ENCODE measurements at regions not wholly inside any gene's neighbourhood (a gene's known extent, or its start where the extent isn't known, plus 50 kb on each side); places are given as distances from the start of the nearest gene placed in this dataset.
A peak's percentile ranks its signal among the peaks of the same experiment; 100 is the strongest.

DNA sequence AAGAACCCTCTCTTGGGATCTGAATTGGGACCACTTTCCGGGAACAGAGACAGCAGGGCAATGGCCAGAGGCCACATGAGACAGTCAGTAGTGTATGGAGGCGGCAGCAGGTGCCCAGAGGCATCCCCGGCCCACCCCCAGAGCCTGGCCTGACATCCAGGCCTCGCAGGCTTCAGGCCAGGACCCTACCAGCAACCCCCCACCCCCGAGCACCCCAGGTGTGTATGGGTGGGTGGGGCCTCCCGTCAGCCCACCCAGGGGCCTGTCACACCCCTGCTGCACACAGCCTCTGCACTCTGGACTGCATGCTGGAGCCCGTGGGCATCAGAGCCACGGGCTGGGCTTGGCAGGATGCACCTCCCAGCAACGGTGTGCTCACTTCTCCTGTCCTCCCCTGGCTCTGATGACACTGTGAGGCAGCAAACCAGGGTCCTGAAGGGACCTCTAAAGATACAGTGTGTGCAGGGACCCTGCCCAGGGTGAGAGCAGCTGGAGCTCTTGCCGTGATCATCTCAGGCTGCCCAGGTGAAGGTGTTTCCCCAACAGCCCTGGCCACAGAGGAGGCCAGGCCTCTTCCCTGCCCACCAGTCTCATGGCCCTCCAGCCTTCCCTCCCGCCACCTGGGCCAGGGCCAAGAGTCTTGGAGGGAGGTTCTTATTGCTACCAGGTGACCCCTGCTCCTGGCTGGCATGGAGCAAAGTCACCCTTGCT is 88.8 kb upstream of the SEPTIN5 start:
- no peak for DNase-seq

DNA sequence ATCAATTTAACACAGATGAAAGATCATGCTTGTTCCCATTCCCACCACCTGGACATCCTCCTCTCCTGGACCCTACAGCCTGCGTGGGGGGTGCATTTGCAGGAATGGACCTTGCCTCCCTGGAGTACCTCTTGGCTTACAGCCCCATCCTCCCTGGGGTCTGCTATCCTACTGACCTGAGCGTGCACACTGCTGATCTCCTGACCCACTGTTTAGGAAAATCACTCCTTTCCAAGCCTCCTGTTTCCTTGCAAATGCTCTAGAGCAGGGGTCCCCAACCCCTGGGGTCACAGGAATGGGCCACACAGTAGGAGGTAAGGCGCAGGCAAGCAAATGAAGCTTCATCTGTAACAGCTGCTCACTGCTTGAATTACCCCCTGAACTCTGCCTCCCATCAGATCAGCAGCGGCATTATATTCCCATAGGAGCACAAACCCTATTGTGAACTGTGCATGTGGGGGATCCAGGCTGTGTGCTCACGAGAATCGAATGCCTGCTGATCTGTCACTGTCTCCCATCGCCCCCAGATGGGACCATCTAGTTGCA is 88.2 kb upstream of the SEPTIN5 start:
- no peak for DNase-seq

DNA sequence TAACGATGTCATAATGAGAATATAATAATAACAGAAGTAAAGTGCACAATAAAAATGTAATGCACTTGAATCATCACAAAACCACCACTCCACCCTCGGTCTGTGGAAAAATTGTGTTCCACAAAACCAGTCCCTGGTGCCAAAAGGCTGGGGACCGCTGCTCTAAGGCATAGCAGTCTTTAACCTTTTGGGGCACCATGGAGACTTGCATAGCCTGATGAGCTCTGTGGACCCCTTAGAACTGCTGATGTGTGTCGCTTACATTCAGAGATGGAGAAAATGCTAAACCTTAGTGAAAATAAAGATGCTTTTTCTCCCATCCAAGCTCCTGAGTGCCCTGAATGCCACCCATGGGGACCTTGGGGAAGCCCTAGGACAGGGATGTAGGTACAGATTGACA is 87.6 kb upstream of the SEPTIN5 start:
- no peak for DNase-seq

GRCh38 chr22:19628038-19628776 is 86.1 kb upstream of the SEPTIN5 start:
- no peak for DNase-seq

DNA sequence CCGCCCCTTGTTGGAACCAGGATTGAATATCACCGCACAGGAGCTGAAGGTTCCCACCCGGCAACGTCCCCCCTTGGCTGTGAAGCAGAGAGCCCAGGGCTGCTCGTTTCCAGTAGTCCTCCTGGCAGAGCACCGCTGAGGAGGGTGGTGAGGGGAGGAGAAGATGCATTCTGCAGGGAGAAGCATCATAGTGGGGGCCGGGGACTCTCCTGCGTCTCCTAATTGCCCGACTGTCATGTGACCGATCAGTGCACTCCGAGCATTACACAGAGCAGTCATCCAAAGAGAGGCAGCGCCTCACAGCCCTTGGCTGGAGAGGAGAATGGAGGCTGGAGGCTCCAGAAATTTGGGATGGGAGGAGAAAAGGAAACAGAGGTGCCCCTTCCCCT is 85.0 kb upstream of the SEPTIN5 start:
- DNase-seq = no peak

- DNase-seq = peak; percentile 85
Measured at GRCh38 chr22:19629720-19630419, 84.4 kb upstream of the SEPTIN5 start.

GRCh38 chr22:19630614-19631013 is 83.7 kb upstream of the SEPTIN5 start:
- DNase-seq = no peak

DNA sequence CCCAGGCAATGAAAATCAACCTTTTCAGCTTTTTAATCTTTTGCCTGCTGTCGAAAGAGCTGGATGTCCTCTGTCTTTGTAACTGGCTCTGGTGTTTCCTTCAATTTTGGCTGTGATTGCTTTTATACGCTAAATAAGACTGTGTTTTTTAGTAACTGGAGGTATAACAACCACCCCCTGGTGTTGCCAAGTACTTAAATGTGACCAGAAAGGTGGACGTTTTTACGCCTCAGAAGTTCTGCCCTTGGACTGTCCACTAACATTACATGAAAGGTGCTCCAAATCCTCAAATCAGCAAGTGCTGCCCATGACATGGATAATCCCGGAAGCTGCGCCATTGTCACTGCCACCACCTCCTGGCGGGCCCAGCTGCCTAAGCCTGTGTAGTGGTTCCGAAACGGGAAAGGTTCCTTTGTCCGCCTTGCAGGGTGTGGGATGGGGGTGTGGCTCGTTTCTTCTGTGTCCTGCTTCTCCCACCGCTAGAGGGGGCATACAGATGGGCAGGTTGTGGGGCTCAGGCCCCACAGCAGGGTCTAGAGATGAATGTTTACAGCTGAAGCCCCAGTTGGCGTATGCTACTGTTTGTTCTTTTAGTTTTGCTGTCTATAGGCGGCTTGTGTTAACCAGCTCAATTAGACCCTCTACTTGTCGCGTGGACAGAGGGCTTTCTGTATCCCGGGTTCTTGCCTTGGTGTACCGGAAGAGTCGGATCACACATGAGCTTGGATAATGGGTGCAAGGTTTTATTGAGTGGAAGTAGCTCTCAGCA is 82.2 kb upstream of the SEPTIN5 start:
- no peak for DNase-seq

- DNase-seq = no peak
Measured at GRCh38 chr22:19632668-19633148, 81.6 kb upstream of the SEPTIN5 start.

- no peak for DNase-seq
Measured at GRCh38 chr22:19634226-19634975, 79.9 kb upstream of the SEPTIN5 start.

DNA sequence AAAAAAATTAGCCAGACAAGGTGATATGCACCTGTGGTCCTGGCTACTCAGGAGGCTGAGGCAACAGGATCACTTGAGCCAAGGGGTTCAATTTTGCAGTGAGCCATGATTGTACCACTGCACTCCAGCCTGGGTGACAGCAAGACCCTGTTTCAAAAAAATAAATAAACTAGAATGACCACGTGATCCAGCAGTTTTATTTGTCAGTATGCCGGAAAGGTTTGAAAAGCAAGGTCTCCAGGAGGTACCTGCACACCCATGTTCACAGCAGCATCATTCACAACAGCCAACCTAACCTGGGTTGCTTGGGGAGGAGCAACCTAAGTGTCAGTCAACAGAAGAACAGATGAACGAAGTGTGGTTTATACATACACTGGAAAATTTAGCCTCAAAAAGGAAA is 78.7 kb upstream of the SEPTIN5 start:
- no peak for DNase-seq

- no peak for DNase-seq
Measured at GRCh38 chr22:19636696-19637407, 77.5 kb upstream of the SEPTIN5 start.

DNA sequence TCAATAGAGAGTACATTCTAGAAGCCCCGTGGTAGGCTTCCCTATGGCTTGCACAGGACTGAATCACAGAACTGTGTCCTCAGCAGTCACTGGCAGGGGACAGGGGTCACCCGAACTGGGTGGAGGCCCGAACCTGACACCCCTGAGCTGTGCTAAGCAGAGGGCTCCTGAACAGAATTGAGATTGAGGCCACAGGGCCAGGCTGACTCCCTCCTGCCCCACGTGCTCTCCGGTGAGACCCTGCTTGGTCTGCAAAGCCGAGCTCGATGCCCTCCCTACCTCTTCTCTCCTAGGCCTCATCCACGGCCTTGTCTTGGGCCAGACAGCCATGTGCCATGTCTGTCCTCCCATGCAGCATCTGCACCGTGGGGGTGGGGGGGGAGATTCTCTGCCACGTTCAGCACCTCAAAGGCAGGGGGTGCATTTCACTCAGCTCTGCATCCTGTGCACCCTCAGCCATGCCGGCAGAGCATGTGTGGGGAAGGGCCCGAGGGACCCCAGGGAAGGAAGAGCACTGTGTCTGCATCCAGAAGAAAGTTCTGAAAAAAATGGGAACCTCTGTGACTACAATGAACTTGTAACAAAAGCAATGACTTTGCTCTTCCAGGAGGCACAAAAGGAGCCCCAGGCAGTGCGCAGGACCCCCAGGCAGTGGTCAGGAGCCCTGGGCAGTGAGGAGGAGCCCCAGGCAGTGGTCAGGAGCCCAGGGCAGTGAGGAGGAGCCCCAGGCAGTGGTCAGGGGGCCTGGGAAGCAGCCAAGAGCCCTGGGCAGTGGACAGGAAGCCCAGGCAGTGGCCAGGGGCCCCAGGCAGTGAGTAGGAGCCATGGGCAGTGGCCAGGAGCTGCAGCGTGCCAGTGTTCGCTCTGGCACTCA is 76.7 kb upstream of the SEPTIN5 start:
- no peak for DNase-seq

DNA sequence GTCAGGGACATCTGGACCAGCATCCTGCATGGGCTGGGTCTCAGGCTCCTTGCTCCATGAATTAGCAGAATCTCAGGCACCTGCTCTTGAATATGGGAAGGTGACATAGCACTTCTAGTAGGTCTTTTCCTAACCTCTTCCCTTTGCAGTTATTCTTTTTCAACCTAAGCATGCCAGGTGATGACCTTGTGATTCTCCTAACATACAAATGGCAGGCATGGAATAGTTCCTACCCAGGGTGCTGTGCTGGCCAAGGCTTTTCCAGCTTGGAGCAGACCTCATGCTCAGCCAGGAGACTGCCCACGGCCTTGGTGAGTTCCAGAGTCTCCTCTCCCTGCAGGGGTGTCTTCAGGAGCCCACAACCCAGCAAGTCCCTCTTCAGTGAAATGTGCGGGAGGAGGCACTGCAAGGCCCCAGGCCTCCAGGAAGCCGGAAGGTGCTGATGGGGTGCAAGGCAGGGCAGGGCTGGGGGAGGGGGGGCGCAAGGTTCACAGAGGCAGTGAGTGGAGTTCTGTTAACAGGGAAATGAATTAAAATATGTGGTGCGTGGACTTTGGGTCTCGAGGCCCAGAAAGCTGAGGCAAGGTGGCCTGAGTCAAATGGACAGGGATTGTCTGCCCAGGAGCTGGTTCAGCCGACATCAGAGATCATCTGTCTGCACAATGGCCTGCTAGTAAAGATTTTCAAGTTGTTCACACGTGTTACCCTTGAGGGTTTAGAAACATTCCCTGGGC is 75.9 kb upstream of the SEPTIN5 start:
- no peak for DNase-seq

- no peak for DNase-seq
Measured at GRCh38 chr22:19639610-19640135, 74.6 kb upstream of the SEPTIN5 start.

GRCh38 chr22:19640306-19640705 is 74.0 kb upstream of the SEPTIN5 start:
- DNase-seq = no peak

GRCh38 chr22:19641254-19641982 is 72.9 kb upstream of the SEPTIN5 start:
- DNase-seq = no peak

- DNase-seq = no peak
Measured at GRCh38 chr22:19641983-19642451, 72.3 kb upstream of the SEPTIN5 start.
